Muscle layer of duodenum (tissue), 2 donors: ENCODE measurements at regions not wholly inside any gene's neighbourhood (a gene's known extent, or its start where the extent isn't known, plus 50 kb on each side); places are given as distances from the start of the nearest gene placed in this dataset.

Experiments
- H3K27ac ChIP-seq: one replicate; pipeline ENCODE4 v1.7.0; 2013; ENCODE audit warnings: mild to moderate bottlenecking, low read length
- H3K27me3 ChIP-seq: one replicate; pipeline ENCODE4 v1.7.0; 2013; ENCODE audit warnings: low read depth, mild to moderate bottlenecking, control low read depth, low read length
- H3K36me3 ChIP-seq, 2 donors: one replicate each; pipeline ENCODE4 v1.7.0; 2013; ENCODE audit warnings: low read length in 2 of 2, control low read depth in 1 of 2, mild to moderate bottlenecking in 1 of 2; ENCODE audit not compliant: insufficient read depth in 2 of 2, control insufficient read depth in 1 of 2
- H3K4me1 ChIP-seq, 2 donors: one replicate each; pipeline ENCODE4 v1.7.0; 2013; ENCODE audit warnings: low read length in 2 of 2, mild to moderate bottlenecking in 2 of 2, control low read depth in 1 of 2, moderate library complexity in 1 of 2; ENCODE audit not compliant: insufficient read depth in 2 of 2, control insufficient read depth in 1 of 2
- H3K4me3 ChIP-seq, 2 donors: one replicate each; pipeline ENCODE4 v1.7.0; 2013; ENCODE audit warnings: low read length in 2 of 2, low read depth in 1 of 2, mild to moderate bottlenecking in 1 of 2
- H3K9me3 ChIP-seq, 2 donors: one replicate each; pipeline ENCODE4 v1.7.0; 2013; ENCODE audit warnings: low read length in 2 of 2, control low read depth in 1 of 2, mild to moderate bottlenecking in 1 of 2; ENCODE audit not compliant: control insufficient read depth in 1 of 2
- donor health status: healthy.

DNA sequence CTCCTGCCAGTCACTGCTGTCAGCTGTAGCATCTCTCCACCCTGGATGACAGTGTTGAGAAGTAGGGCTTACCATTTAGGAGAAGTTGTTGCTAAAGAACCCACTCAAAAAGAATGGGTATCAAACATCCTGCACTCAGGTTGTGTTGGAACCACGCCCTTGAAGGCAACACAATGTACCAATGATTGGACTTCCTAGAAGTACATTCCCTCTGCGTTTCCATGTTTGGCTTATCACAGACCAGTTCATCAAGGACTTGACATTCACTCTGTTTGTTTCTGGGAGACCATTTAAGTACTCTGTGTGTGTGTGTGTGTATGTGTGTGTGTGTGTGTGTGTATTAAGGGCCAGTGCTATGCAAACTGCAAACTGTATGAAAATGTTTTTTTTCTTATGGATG, 200.6 kb upstream of the GATB start:
- H3K4me1 ChIP-seq = peaks cover 0 to 5% of the 10 kb centered on the region in 2 donors
- no peaks in the 10 kb centered on the region for H3K27me3 ChIP-seq
- H3K36me3 ChIP-seq = no peaks in the 10 kb centered on the region
- no peak overlapping the region for H3K4me3 ChIP-seq
- H3K9me3 ChIP-seq = no peaks in the 10 kb centered on the region
- no peak overlapping the region for H3K27ac ChIP-seq

DNA sequence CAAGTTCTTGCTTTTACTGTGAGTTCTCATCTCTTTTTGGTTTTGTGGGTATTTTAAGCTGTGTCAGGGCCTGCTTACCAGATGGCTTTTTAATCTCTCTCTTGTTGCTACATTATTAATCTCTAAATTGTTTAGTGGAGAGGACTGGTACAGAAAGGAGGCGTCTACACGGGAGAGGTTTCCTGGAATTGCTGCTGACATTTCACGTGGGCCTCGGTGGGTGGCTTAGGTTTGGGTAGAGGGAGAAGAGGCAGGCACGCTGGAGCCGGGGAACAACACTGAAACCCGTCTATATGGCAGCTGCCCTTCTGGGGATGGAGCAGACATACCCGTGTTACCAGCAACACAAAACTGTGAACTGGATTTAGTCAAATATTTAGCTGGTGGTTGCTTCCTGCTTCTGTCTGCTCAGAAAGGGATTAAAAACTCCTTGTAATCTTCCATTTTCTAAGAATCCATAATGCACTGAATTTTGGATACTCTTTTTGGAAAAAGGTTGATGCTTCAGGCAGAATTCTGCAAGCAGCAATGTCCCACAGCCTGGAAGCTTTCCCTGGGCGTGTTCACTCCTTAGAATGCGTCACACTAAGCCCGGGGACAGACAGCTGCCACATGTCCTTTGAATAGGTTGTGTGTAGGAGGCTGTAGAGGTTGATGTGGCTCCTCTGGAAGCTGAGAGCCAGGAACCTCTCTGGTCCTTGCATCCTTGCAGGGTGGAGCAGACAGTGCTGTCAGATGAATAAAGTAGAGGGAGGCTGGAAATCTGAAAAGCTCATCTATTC, 199.8 kb upstream of the GATB start:
- Histone ChIP-seq H3K27ac (no peak overlapping the region), H3K9me3 (peaks cover 0 to 4% of the 10 kb centered on the region in 2 donors), H3K4me1 (peaks cover 0 to 5% of the 10 kb centered on the region in 2 donors), H3K36me3 (no peaks in the 10 kb centered on the region), H3K4me3 (no peak overlapping the region), H3K27me3 (no peaks in the 10 kb centered on the region)

GRCh38 chr4:151957153-151957552, 196.3 kb upstream of the GATB start:
- no peaks in the 10 kb centered on the region for H3K36me3 ChIP-seq
- no peak overlapping the region for H3K27ac ChIP-seq
- peaks cover 0 to 5% of the 10 kb centered on the region in 2 donors for H3K9me3 ChIP-seq
- no peak overlapping the region for H3K4me3 ChIP-seq
- H3K27me3 ChIP-seq = no peaks in the 10 kb centered on the region
- H3K4me1 ChIP-seq = peaks cover 0 to 5% of the 10 kb centered on the region in 2 donors

DNA sequence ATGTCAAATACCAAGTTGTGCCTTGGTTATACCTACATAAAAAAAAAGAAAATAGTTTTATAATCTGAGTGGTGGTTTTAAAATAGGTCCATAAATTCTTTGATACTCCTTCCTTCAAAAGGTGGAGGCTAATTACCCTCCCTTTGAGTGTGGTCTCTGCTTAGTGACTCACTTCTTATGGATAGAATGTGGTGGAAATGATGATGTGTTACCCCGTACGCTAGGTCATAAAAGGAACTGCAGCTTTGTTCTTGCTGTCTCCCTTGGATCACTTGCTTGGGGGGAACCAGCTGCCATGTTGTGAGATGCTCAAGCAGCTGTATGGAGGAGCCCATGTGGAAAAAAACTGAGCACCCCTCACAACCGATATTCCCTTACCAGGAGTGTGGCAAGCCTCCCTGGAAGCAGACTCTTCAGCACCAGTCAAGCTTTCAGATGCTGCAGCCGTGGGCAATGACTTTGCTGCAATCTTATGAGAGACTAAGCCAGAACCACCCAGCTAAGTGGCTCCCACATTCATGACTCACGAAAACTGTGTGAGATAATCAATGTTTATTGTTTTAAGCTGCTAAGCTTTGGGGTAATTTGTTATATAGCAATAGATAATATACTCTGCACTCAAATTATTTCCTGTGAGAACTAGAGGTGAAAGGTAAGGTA, 195.0 kb upstream of the GATB start:
- H3K36me3 ChIP-seq = no peaks in the 10 kb centered on the region
- no peaks in the 10 kb centered on the region for H3K4me1 ChIP-seq
- H3K4me3 ChIP-seq = no peak overlapping the region
- H3K27me3 ChIP-seq = no peaks in the 10 kb centered on the region
- peaks cover 0 to 5% of the 10 kb centered on the region in 2 donors for H3K9me3 ChIP-seq
- no peak overlapping the region for H3K27ac ChIP-seq

- peaks cover 0 to 5% of the 10 kb centered on the region in 2 donors for H3K9me3 ChIP-seq
- no peak overlapping the region for H3K4me3 ChIP-seq
- H3K4me1 ChIP-seq = no peaks in the 10 kb centered on the region
- H3K27ac ChIP-seq = no peak overlapping the region
- no peaks in the 10 kb centered on the region for H3K36me3 ChIP-seq
- H3K27me3 ChIP-seq = no peaks in the 10 kb centered on the region
Observed at GRCh38 chr4:151953795-151954372, 193.1 kb upstream of the GATB start.

DNA sequence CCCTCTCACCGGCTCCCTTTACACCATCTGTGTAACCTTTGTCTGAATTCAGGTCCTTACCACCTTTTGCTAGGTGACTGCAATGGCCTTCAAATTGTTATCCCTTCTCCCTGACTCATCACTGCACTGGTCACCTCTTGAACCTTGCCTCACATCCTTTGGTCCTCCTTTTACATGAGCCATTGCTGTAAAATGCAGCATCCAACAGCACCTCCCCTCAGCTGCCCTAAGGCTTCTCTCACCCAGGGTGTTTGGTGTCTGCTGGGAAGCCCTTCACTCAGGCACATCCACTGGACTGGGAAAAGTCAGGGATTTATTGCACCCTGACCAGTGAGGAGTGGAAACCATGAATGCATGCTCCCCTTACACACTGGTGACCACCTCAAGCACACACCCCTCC, 192.5 kb upstream of the GATB start:
- no peaks in the 10 kb centered on the region for H3K36me3 ChIP-seq
- H3K4me3 ChIP-seq = no peak overlapping the region
- H3K4me1 ChIP-seq = no peaks in the 10 kb centered on the region
- H3K27ac ChIP-seq = no peak overlapping the region
- peaks cover 0 to 5% of the 10 kb centered on the region in 2 donors for H3K9me3 ChIP-seq
- H3K27me3 ChIP-seq = no peaks in the 10 kb centered on the region

- Histone ChIP-seq H3K9me3 (peaks cover 0 to 5% of the 10 kb centered on the region in 2 donors), H3K27ac (no peak overlapping the region), H3K4me1 (no peaks in the 10 kb centered on the region), H3K36me3 (no peaks in the 10 kb centered on the region), H3K27me3 (no peaks in the 10 kb centered on the region), H3K4me3 (no peak overlapping the region)
Observed at GRCh38 chr4:151952711-151953254, 192.0 kb upstream of the GATB start.

GRCh38 chr4:151952137-151952536, 191.3 kb upstream of the GATB start:
- H3K4me3 ChIP-seq = no peak overlapping the region
- H3K9me3 ChIP-seq = peaks cover 0 to 7% of the 10 kb centered on the region in 2 donors
- H3K27ac ChIP-seq = no peak overlapping the region
- H3K4me1 ChIP-seq = no peaks in the 10 kb centered on the region
- no peaks in the 10 kb centered on the region for H3K27me3 ChIP-seq
- no peaks in the 10 kb centered on the region for H3K36me3 ChIP-seq

GRCh38 chr4:151951671-151952050, 190.9 kb upstream of the GATB start:
- no peaks in the 10 kb centered on the region for H3K27me3 ChIP-seq
- peaks cover 0 to 12% of the 10 kb centered on the region in 2 donors for H3K9me3 ChIP-seq
- no peaks in the 10 kb centered on the region for H3K4me1 ChIP-seq
- H3K27ac ChIP-seq = no peak overlapping the region
- no peaks in the 10 kb centered on the region for H3K36me3 ChIP-seq
- no peak overlapping the region for H3K4me3 ChIP-seq

DNA sequence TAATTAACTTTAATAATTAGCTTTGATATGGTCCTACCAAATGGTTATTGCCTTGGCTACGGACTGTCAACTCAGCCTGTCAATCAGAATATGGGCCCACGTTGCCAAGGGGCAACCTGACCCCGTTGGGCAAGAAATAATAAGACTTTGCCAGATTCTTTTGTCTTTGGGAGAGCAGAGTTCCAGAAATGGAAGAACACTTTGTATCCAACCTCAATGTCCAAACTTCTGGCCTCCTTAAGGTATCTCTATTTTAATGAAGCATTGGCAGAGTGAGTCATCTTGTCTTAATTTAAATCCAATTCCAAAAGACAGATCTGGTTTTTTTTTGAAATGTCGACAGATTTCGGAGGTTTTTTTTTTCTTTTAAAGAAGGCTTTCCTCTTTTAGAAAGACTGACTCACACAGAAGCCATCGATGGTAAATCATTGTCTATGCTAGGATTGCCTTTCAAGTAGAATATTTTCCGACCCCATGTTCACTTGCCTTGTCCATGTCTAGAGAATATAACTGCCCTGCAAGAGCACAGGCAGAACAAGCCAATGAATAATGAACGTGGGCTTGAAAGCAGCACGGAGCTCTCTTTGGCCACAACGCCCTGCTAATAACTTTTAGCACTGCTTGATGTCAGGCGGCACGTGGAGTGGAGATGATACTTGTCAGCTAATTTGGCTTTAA, 190.3 kb upstream of the GATB start:
- Histone ChIP-seq H3K9me3 (peaks cover 0 to 14% of the 10 kb centered on the region in 2 donors), H3K4me3 (no peak overlapping the region), H3K4me1 (no peaks in the 10 kb centered on the region), H3K27me3 (no peaks in the 10 kb centered on the region), H3K27ac (no peak overlapping the region), H3K36me3 (no peaks in the 10 kb centered on the region)
